Effector CD4-positive, alpha-beta T cell (primary cell): ENCODE measurements at regions not wholly inside any gene's neighbourhood (a gene's known extent, or its start where the extent isn't known, plus 50 kb on each side); places are given as distances from the start of the nearest gene placed in this dataset.

Source experiments
- DNase-seq: peaks from one replicate; pipeline ENCODE4 v3.0.0-alpha.2; 2020

- DNase-seq = no peak
Measured at GRCh38 chr10:110398419-110399105, 93.8 kb upstream of the SMNDC1 start.

DNA sequence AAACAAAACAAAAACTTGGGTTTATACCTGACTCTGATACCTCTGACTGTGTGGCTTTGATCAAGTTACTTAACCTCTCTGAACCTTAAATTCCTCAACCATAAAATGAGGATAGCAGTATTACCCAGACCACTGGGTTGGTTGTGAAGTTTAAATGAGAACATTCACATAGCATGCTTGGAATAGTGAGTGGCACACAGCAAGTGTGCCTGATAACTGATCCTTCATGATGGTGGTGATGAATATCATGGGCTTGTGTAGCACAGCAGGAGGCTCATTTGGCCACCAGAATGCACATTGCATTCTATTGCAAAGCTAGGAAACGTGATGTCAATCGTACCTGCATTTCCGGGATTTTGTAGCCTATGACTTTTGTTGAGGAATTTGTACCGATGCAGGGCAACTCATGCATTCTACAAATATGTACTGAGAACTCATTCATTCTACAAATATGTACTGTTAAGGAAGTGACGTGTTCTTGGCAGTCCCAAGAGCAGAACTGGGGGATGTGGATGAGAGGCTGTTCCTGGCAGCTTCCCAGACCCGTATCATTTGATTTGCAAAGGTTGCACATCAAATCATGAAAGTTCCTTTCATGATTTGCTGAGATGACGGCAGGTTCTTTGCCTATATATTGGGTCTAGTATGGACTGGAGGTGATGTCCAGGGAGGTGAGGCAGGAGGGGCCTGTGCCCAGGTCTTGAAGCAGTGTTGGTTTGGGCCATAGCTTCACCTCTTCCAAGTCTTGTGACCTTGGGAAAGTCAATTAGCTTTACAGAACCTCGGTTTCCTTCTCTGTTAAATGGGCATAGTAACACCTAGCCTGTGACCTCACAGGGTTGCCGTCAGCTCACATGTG is 94.6 kb upstream of the SMNDC1 start:
- no peak for DNase-seq

DNA sequence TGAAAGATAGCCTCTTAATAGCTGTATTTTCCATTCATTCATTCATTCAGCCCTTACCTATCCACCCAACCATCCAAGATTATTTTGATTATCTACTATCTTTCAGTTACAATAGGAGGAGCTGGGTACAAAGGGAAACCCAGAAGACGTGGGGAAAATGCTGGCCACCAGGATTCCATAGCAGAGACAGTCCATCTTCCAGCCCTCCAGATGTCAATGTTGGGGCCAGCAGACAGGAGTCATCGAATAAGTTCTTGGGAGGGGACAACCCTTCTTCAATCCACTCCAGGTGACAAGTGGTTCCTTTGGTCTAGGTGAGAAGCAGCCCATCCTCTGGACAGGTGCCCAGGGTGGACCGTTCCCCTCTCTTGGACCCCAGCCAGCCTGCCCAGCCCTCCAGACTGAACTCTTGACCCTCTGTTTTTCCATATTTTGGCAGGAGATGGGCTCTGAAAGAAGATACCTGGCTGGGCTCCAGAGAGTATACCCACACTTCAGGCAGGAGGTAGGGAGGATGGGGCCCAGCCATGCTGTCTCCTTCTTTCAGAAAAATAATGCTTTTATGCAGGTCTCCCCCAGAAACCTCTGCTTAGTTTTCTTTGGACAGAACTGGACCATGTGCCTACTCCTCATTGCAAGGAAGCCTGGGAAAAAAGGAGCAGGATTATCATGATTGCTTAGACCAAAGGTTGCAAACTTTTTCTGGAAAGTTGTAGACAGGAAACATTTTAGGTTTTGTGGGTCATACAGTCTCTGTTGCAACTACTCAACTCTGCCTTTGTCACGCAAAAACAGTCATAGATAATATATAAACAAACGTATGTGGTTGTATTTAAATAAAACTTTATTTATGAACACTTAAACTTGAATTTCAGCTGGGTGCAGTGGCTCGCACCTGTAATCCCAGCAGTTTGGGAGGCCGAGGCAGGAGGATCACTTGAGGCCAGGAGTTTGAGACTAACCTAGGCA is 95.5 kb upstream of the SMNDC1 start:
- no peak for DNase-seq

- DNase-seq = no peak
Measured at GRCh38 chr10:110401401-110402076, 96.2 kb upstream of the DUSP5 start.

DNA sequence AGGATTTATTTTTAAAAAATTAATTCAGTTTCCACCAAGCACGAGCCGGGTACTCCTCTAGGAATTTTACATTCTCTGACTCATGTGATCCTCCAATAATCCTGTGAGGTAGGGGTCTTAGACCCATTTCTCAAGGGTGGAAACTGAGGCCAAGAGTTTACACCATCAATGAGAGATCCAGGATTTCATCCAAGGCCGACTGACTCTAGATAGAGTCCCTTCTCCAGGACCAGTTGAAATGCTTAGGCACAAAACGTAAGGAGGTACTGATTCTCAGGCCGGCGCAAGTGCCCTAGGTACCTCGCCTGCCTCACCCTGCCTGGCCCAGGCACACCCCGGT is 95.7 kb upstream of the DUSP5 start:
- DNase-seq = no peak

DNA sequence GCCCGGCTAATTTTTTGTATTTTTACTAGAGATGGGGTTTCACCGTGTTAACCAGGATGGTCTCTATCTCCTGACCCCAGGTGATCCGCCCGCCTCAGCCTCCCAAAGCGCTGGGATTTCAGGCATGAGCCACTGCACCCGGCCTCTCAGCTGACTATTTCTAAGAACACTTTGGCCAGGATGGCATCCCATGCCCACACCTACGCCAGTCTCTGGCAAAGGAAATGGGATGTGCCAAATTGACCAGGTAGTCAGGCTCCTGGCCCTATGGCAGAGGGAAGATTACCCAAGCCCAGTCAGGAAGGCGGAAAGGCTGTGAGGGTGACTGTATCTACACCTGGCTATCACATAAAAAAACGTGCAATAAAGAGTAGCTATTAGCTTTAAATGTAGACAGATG is 94.1 kb upstream of the DUSP5 start:
- DNase-seq = no peak

DNA sequence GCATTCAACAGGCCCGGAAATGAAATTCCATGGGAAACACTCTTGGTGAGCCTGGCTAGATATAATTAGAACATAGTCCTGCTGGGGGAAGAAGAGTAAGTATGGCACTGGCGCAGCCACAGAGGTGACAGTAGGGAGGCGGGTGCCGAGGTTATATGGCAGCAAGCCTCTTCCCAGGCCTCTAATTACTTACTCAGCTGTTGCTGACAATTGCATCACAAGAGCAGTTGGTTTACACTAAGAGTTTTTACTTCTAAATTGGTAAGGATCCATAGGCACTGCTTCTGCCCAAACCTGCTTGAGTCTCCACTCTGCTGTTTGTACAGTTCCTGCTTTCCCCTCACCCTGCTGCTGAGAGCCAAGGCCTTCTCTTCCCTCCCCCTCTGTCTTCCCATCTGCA is 93.3 kb upstream of the DUSP5 start:
- DNase-seq = no peak

DNA sequence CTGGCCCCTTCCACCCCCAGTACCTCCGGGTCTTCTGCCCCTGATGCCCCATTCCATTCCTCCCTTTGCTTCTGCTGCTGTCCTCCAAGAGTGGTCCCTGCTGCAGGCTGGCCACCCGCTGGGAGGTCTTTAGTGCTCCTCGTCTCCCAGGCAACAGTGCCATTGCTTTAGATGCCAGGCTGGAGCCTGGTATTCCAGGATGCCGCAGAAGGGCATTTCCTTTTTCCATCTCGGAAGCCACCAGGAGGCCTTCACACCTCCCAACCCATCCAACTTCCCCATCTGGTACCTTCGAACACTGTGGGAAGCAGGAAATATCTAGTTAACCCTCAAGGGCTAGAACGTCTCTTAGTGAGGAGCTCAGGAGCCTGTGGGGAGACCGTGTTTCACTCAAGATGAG is 92.9 kb upstream of the DUSP5 start:
- DNase-seq = no peak

DNA sequence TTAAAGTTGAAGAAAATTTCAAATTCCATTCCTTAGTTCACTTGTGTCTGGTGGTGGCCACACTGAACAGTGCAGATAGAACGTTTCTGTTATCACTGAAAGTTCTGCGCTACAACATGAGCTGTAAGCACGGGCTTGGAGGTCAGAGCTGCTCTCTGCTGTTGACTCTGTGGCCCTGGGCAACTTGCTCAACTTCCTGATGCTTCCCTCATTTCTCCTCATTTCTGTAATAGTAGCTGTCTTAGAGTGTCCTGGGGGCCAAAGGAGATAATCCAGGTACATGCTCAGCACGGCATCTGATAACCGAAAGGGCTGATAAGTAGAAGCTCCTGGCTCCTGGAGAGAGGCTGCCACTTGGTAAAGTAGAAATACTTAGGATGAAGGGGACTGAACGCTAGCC is 92.3 kb upstream of the DUSP5 start:
- DNase-seq = no peak

GRCh38 chr10:110407301-110408170 is 90.2 kb upstream of the DUSP5 start:
- DNase-seq = no peak

DNA sequence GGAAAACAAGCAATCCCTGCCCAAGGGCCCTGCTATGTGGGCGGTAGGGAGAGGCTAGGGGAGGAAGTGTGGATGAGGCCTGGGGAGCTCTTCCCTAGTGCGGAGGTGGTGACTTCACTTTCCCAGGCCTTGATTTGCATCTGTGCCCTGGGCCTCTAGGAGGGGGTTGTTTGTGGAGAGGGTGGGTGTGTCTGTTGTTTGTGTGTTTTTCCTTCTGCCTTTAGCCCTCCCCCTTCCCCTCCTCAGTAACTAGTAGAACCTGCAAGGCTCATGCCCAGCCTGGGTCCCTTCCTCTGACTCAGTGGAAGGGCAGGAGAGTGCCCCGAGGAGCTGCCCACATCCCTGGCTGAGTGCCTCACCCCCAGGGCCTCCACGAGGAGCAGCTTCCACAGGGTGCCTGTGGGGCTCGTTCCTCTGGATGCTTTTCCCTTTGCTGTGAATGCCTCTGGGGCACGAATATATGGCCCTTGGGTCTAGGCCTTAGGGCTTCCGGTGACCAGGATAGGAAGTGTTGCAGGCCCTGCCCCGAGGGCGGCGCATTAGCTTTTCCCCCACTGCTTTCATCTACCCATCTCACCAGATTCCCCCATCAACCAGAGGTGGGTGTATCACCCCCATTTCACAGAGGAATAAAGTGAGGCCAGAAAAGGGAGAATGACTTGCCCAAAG is 89.4 kb upstream of the DUSP5 start:
- no peak for DNase-seq

DNA sequence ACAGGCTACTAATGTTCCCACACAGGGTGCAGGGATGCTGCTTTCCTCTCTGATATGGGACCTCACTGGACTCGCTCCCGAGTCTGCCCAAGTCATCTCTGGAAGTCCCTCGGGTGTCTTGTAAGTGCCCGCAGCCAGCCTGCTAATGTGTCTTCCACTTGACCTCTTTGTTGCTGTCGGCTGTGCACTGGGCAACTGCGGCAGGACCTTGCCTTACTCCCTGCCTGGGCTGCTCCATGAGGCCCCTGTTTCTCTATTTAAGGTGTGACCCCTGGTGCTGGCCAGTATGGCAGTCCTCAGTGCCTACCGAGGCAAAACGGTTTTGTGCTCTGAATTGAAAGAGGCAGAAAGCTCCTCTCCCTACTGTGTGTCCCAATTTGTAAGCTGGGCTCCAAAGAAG is 88.8 kb upstream of the DUSP5 start:
- no peak for DNase-seq

GRCh38 chr10:110409488-110409887 is 88.2 kb upstream of the DUSP5 start:
- DNase-seq = no peak

DNA sequence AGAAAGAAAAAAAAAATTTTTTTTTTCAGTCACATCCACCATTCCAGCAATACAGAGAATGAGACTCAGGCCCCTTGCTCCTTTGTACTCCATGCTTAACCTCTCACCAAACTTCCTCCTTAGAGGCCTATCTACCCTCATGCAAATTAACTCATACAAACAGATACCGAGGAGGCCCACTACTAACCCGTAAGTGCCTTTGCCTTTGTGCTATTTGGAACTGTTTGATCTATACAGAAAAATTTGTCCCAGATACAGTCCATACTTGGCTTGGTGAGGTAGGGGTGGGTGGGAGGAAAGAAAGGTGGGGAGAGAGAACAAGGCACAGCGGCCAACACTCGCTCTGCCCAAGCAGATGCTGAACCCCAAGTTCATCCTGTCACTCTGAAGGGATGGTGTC is 87.8 kb upstream of the DUSP5 start:
- DNase-seq = no peak

DNA sequence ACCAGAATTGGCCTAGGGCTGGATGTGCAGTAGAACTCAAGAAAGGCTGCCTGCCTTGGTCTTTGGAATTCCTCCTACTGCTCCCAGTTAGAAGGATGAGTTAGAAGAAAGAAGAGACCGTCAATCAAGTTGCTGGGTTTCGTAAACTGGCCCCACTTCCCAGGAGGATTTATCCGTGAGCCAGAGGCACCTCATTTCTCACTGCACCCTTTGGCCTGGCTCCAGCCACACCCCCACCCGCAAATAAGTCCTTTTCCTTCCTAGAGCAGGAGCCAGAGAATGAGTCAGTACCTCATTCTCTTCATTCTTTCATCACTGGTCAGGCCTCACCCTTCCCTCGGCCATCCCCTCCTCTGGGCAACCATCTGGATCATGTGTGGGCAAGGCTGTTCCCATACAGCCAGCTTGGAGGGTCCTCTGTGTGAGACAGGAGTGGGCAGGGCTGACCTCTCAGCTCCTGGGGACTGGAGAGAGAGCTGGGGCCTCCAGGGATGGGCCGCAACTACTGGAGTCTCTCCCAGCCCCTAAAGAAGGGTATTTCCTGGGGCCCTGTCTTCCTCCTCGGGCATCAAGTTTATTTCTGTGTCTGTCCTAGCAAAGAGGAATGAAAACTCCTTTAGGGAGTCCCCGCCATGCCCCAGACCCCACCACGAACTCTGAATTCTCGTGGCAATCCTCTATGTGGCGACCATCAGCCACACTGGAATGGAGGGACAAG is 87.2 kb upstream of the DUSP5 start:
- DNase-seq = no peak

DNA sequence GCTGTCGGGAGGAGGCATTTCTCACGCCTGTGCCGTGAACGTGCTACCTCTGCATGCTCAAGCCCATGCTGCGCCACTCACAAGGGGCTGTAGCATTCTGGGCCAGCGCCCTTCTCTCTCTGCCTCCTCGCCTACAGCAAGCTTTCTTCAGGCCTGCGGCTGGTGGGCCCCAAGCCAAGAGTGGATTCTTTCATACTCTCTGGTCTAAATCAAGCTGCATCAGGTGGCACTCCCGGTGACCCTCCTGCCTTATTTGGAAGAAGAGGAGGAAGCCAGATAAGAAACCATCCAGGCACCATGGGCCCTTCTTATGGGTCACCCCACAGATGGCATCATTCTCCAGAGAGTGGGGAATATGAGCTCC is 86.7 kb upstream of the DUSP5 start:
- no peak for DNase-seq

DNA sequence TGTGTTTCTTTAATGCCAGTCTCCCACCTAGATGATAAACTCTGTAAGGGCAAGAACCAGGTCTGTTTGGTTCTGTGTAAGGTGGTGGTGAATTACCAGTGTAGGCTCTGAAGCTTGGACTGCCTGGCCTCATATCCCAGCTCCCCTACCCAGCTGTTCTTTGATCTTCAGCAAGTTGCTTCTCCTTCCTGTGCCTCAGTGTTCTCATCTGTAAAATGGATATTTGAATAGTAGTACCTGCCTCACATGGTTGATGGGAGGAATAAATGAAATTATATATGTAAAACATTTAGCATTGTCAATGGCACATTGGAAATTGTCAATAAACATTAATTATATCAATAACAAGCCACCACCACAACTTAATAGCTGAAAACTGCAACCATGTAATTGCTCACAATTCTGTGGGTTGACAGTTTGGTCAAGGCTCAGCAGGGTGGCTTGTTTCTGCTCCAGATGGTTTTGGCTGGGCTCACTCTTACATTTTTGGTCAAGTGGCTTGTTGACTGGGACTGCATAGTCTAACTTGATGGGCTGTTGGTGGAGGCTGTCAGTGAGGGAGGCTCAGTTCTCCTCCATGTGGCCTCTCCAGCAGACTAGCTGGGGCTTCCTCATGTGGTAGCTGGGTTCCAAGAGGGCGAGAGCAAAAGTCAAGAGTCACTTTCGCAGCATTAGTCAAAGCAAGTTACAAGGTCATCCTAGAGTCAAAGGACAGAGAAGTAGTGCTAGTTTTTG is 84.5 kb upstream of the DUSP5 start:
- DNase-seq = no peak

GRCh38 chr10:110413903-110414547 is 83.7 kb upstream of the DUSP5 start:
- no peak for DNase-seq
